ENCODE measurements at regions not wholly inside any gene's neighbourhood (a gene's known extent, or its start where the extent isn't known, plus 50 kb on each side); places are given as distances from the start of the nearest gene placed in this dataset.

DNA sequence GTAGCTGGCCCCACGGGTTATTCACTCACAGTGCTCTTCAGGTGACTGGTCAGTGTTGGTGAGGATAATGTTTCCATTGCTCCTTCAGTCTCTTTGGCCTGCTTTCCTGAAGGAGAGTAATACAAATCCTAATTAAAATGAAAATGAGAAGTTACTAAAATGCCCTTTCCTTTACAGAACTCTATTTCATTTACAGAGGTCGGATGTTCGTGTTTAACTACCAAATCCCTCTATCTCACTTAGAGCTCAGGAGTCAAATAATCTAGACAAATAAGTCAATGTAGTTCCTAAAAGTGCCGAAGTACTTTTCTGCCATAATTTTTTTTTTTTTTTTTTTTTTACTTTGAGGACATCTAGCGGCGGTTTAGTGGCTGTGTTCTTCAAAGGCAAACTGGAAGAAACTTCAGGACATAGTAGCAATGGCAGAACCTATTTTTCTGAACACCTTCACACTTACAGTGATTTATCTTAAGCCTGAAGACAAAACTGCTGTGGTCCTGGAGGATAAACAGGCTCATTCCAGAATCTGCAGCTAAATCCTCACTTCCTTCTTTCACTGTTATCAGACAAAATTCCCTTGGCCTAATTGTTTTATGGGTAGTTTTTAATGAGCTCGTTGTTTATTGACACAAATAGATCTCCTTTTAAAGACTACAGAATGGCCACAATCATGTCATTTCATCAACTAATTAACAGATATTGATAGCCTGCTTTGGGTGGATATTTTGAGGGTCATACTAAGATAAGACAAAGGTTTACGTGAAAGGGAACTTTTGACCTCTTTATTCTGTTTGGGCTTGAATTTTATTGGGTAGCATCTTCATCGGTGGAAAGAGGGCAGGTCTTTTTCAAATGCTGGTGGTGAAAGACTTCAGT lies 207.6 kb upstream of the DMRTA1 start:
- H3K4me3 ChIP-seq (ENCODE audit: low read length): no peak overlapping the region
- peak; percentile 59 for TF ChIP-seq CTCF (IDR thresholded peaks at IDR 0.05; ENCODE audit: insufficient read depth, low read depth, low read length, missing control alignments)
- peak; percentile 62 for DNase-seq (ENCODE audit: low read depth)

- DNase-seq (ENCODE audit: low read depth): peak; percentile 49
- H3K4me3 ChIP-seq (ENCODE audit: low read length): no peak overlapping the region
- no peak for TF ChIP-seq CTCF (IDR thresholded peaks at IDR 0.05; ENCODE audit: insufficient read depth, low read depth, low read length, missing control alignments)
These were observed 206.0 kb upstream of the DMRTA1 start for GRCh38 chr9:22240619-22241018.

- no peak for TF ChIP-seq CTCF (IDR thresholded peaks at IDR 0.05; ENCODE audit: insufficient read depth, low read depth, low read length, missing control alignments)
- H3K4me3 ChIP-seq (ENCODE audit: low read length): no peak overlapping the region
- peak; percentile 44 for DNase-seq (ENCODE audit: low read depth)
These were observed 205.6 kb upstream of the DMRTA1 start for GRCh38 chr9:22241024-22241423.

- no peak for DNase-seq (ENCODE audit: low read depth)
- no peak overlapping the region for H3K4me3 ChIP-seq (ENCODE audit: low read length)
- no peak for TF ChIP-seq CTCF (IDR thresholded peaks at IDR 0.05; ENCODE audit: insufficient read depth, low read depth, low read length, missing control alignments)
These were observed 205.0 kb upstream of the DMRTA1 start for GRCh38 chr9:22241611-22242010.

GRCh38 chr9:22244139-22245011 lies 202.2 kb upstream of the DMRTA1 start:
- H3K4me3 ChIP-seq (ENCODE audit: low read length): no peak overlapping the region
- TF ChIP-seq CTCF (IDR thresholded peaks at IDR 0.05; ENCODE audit: insufficient read depth, low read depth, low read length, missing control alignments): peak; percentile 76
- DNase-seq (ENCODE audit: low read depth): peak; percentile 73

- no peak for TF ChIP-seq CTCF (IDR thresholded peaks at IDR 0.05; ENCODE audit: insufficient read depth, low read depth, low read length, missing control alignments)
- no peak overlapping the region for H3K4me3 ChIP-seq (ENCODE audit: low read length)
- DNase-seq (ENCODE audit: low read depth): no peak
These were observed 191.3 kb upstream of the DMRTA1 start for GRCh38 chr9:22255337-22255736.
